K562 (cell line): ENCODE measurements at regions not wholly inside any gene's neighbourhood (a gene's known extent, or its start where the extent isn't known, plus 50 kb on each side); places are given as distances from the start of the nearest gene placed in this dataset.

Experiments used
- ATAC-seq: fragments of 200-7000 bp; cut with Tn5 transposase; 3 replicates; pipeline ENCODE4 v1.9.1; 2020; ENCODE audit warnings: moderate library complexity
- BruUV-seq: library from RNA; stranded (reverse); fragments of 400-500 nt; replicated peaks from 2 replicates; lab custom pipeline; 2021; lab: Mats Ljungman, UMichigan
- CTCF ChIA-PET: fragments of 300-600 bp; formaldehyde crosslinking; extraction: SDS; loops from one replicate; lab custom pipeline; 2021; ENCODE audit warnings: low intra/inter-chr PET ratio; lab: Yijun Ruan, JAX
- POLR2A ChIA-PET: fragments of 300-600, 350-650 bp; sonication (Branson Sonifier 250); formaldehyde crosslinking; extraction: SDS; loops from one replicate; lab custom pipeline; 2021; ENCODE audit warnings: antibody characterized with exemption, inconsistent platforms; lab: Yijun Ruan, JAX
- DNase-seq, 4 experiments: peaks; one replicate each; pipeline versions ENCODE4 v3.0.0 to v3.0.0-alpha.2; 2011 to 2018; ENCODE audit warnings: low spot score in 3 of 4, mixed read lengths in 3 of 4; ENCODE audit errors: extremely low read depth in 1 of 4
- FAIRE-seq: peaks from 2 replicates; lab custom pipeline; 2011; peaks lifted over from hg19 to GRCh38; lab: Jason Lieb, UNC
- H2AFZ ChIP-seq: 2 replicates; pipeline ENCODE4 v1.6.0; 2011; ENCODE audit warnings: low read depth, low read length, control low read depth, inconsistent platforms
- H3K27ac ChIP-seq: fragments of 200-600 bp; 3 replicates; pipeline ENCODE4 v1.8.0; 2011; ENCODE audit warnings: low read depth, mild to moderate bottlenecking, control low read depth, inconsistent platforms, low read length, moderate library complexity, mixed read lengths; ENCODE audit errors: extremely low read depth
- H3K27me3 ChIP-seq, 2 experiments: fragments of 300-600 bp in 1 of 2; 2 replicates in 1 of 2; 3 replicates in 1 of 2; pipeline versions ENCODE4 v1.6.0 to v1.8.0; 2011; ENCODE audit warnings: inconsistent platforms in 2 of 2, low read length in 2 of 2, mild to moderate bottlenecking in 1 of 2, mixed read lengths in 1 of 2, moderate library complexity in 1 of 2; ENCODE audit not compliant: control insufficient read depth in 2 of 2, insufficient read depth in 2 of 2
- H3K36me3 ChIP-seq: fragments of 300-600 bp; 3 replicates; pipeline ENCODE4 v1.8.0; 2011; ENCODE audit warnings: mild to moderate bottlenecking, low read length, inconsistent platforms; ENCODE audit not compliant: control insufficient read depth, insufficient read depth
- H3K4me1 ChIP-seq, 2 experiments: fragments of 200-600 bp in 1 of 2; replicated peaks in 1 of 2; 2 replicates in 1 of 2; 3 replicates in 1 of 2; pipeline versions ENCODE4 v1.5.1 to v1.8.0; 2011; ENCODE audit warnings: inconsistent platforms in 2 of 2, low read length in 2 of 2, mild to moderate bottlenecking in 1 of 2, mixed read lengths in 1 of 2, moderate library complexity in 1 of 2; ENCODE audit not compliant: control insufficient read depth in 2 of 2, insufficient read depth in 2 of 2
- H3K4me2 ChIP-seq: 2 replicates; pipeline ENCODE4 v1.6.1; 2011; ENCODE audit warnings: low read length, control low read depth, inconsistent platforms, mixed read lengths; ENCODE audit not compliant: insufficient read depth
- H3K4me3 ChIP-seq: fragments of 200-600 bp; sonication (generic), shearing (Covaris generic); 2 replicates; pipeline ENCODE4 v1.5.1; 2016; ENCODE audit warnings: control low read depth, inconsistent platforms
- H3K79me2 ChIP-seq: fragments of 200-600 bp; 3 replicates; pipeline ENCODE4 v1.8.0; 2011; ENCODE audit warnings: low read length, inconsistent platforms; ENCODE audit not compliant: control insufficient read depth, insufficient read depth
- H3K9ac ChIP-seq, 2 experiments: 2 replicates each; pipeline versions ENCODE4 v1.6.0 to v1.6.1; 2011; ENCODE audit warnings: low read depth in 2 of 2, low read length in 2 of 2, control low read depth in 1 of 2, inconsistent platforms in 1 of 2, mild to moderate bottlenecking in 1 of 2, mixed read lengths in 1 of 2; ENCODE audit not compliant: insufficient read depth in 1 of 2
- H3K9me1 ChIP-seq: one replicate; pipeline ENCODE4 v1.6.0; 2011; ENCODE audit warnings: inconsistent platforms, mild to moderate bottlenecking, low read length, moderate library complexity; ENCODE audit not compliant: control insufficient read depth, insufficient read depth
- H3K9me3 ChIP-seq: replicated peaks from 2 replicates; pipeline ENCODE4 v1.5.1; 2011; ENCODE audit warnings: low read depth, low read length, inconsistent platforms; ENCODE audit not compliant: control insufficient read depth, insufficient read depth
- H4K20me1 ChIP-seq: replicated peaks from 2 replicates; pipeline ENCODE4 v1.6.1; 2011; ENCODE audit warnings: low read length, inconsistent platforms, mixed read lengths; ENCODE audit not compliant: control insufficient read depth, insufficient read depth
- BCLAF1 ChIP-seq, 2 experiments: fragments of 450-650 bp in 1 of 2; IDR thresholded peaks; 2 replicates each; pipeline ENCODE4 v1.6.1; 2011 to 2017; ENCODE audit warnings: low read depth in 2 of 2, antibody characterized with exemption in 1 of 2, borderline replicate concordance in 1 of 2, low read length in 1 of 2, mild to moderate bottlenecking in 1 of 2, mixed read lengths in 1 of 2; ENCODE audit not compliant: control insufficient read depth in 1 of 2
- CBX2 ChIP-seq: fragments of 200-600 bp; sonication (generic); IDR thresholded peaks from one replicate; pipeline ENCODE4 v1.6.1; 2012; ENCODE audit warnings: mild to moderate bottlenecking, low read length, inconsistent platforms; ENCODE audit not compliant: insufficient read depth, poor library complexity, severe bottlenecking
- CHD1 ChIP-seq: fragments of 200-600 bp; sonication (generic); IDR thresholded peaks from one replicate; pipeline ENCODE4 v1.6.1; 2012; ENCODE audit warnings: mild to moderate bottlenecking, moderate library complexity, low read length, inconsistent platforms
- CTCF ChIP-seq, 3 experiments: IDR thresholded peaks in 2 of 3; conservative IDR thresholded peaks in 1 of 3; 2 replicates each; pipeline ENCODE4 v1.5.1; 2011 to 2012; ENCODE audit warnings: low read length in 3 of 3, mild to moderate bottlenecking in 3 of 3, control low read depth in 2 of 3, improper control_type of control experiment in 1 of 3, inconsistent platforms in 1 of 3, low read depth in 1 of 3, mixed read lengths in 1 of 3, moderate library complexity in 1 of 3; ENCODE audit not compliant: insufficient read depth in 2 of 3
- EP400 ChIP-seq: fragments of 450-650 bp; IDR thresholded peaks from 2 replicates; pipeline ENCODE4 v1.6.1; 2017; ENCODE audit warnings: antibody characterized with exemption, mild to moderate bottlenecking, moderate library complexity
- MAFK ChIP-seq: IDR thresholded peaks from 2 replicates; pipeline ENCODE4 v1.6.1; 2011; ENCODE audit warnings: low read length, improper control_type of control experiment
- NCOA1 ChIP-seq: fragments of 450-650 bp; IDR thresholded peaks from 2 replicates; pipeline ENCODE4 v1.6.1; 2016; ENCODE audit warnings: low read depth
- SP1 ChIP-seq: sonication (generic); formaldehyde crosslinking; IDR thresholded peaks from 2 replicates; pipeline ENCODE4 v1.8.1; 2022; ENCODE audit warnings: mild to moderate bottlenecking, missing genetic modification reagents
- SP2 ChIP-seq: IDR thresholded peaks from 2 replicates; pipeline ENCODE4 v1.6.1; 2011; ENCODE audit warnings: mild to moderate bottlenecking, low read depth, low read length, moderate library complexity; ENCODE audit not compliant: poor library complexity, severe bottlenecking; ENCODE audit errors: extremely low read depth
- TRIM25 ChIP-seq: fragments of 450-650 bp; IDR thresholded peaks from 2 replicates; pipeline ENCODE4 v1.7.0; 2016; ENCODE audit warnings: borderline replicate concordance
- ZNF41 ChIP-seq: fragments of 250-450 bp; sonication (Bioruptor Pico); conservative IDR thresholded peaks from 2 replicates; pipeline ENCODE4 v1.4.0; 2020; ENCODE audit warnings: mild to moderate bottlenecking
- ZNF696 ChIP-seq: fragments of 250-450 bp; sonication (Bioruptor Pico); conservative IDR thresholded peaks from 2 replicates; pipeline ENCODE4 v1.4.0; 2020; ENCODE audit warnings: mild to moderate bottlenecking, moderate library complexity
- WGBS: fragments of 100-300 bp; shearing (Covaris generic); methylation state at CpG from one replicate; pipeline ENCODE4 v1.1.6; 2016; ENCODE audit warnings: low coverage, mixed read lengths; ENCODE audit not compliant: insufficient coverage; ENCODE audit errors: missing lambda C conversion rate; 5-methylcytosine and 5-hydroxymethylcytosine counted together
- in situ Hi-C: fragments of 300-500 bp; cut with MboI; formaldehyde crosslinking; loops from 4 replicates; pipeline ENCODE4 v1.15.0; 2018; ENCODE audit warnings: inconsistent platforms, mixed read lengths
- intact Hi-C: fragments of 100-400 bp; cut with micrococcal nuclease; formaldehyde crosslinking; loops from 2 replicates; pipeline ENCODE4 v1.14.2; 2022

- TF ChIP-seq TRIM25 = no peak
- TF ChIP-seq ZNF696 (CRISPR knock-in tag) = no peak
- TF ChIP-seq BCLAF1 (IDR thresholded peaks at IDR 0.05; ENCODE audit: borderline replicate concordance in 1 of 2, control insufficient read depth in 1 of 2, low read depth in 2 of 2, low read length in 1 of 2) = no peak
Observed at GRCh38 chr5:53342236-53342635, 138.2 kb upstream of the FST start (continued).

DNA sequence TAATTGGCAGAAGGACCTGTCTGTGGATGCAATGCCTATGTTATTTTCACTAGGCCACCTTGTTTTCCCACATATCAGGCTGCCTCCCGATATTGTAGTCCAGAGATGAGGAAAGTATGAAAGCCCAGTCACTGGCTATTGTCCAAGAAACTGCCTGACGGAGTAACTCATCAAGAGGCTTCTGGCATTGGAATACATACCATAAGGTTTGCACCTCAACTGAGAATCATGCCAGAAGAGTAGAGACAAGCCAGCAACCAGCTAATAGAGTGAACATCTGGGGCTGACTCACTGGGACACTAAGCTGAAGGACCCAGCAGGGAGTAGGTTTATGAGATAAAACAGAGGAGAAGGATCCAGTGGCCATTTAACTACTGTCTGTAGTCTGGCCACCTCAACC, 137.2 kb upstream of the FST start:
- Histone ChIP-seq H2AFZ (no peak overlapping the region), H3K4me3 (no peak overlapping the region), H3K79me2 (no peaks in the 10 kb centered on the region), H3K9me3 (no peaks in the 10 kb centered on the region), H4K20me1 (no peaks in the 10 kb centered on the region), H3K9me1 (no peaks in the 10 kb centered on the region), H3K4me2 (no peak overlapping the region), H3K9ac (no peak overlapping the region), H3K4me1 (no peaks in the 10 kb centered on the region), H3K27me3 (no peaks in the 10 kb centered on the region), H3K36me3 (no peaks in the 10 kb centered on the region), H3K27ac (no peak overlapping the region)
- no TSS peak for BruUV-seq
- ATAC-seq (no peak), DNase-seq (no peak), FAIRE-seq (no peak)
- in situ Hi-C loops (loop anchor here (5.0 kb wide), 1 partner anchor 81 kb away; no protein-coding TSS in a partner anchor), intact Hi-C loops (no loop called here)
- ChIA-PET POLR2A (no interaction called here), CTCF (no interaction called here)
- WGBS = 0% methylated on average over 2 of the region's 2 CpGs
- TF ChIP-seq EP400 = no peak
- no peak for TF ChIP-seq NCOA1
- no peak for TF ChIP-seq MAFK
- TF ChIP-seq SP2 = no peak
- no peak for TF ChIP-seq CHD1
- TF ChIP-seq CBX2 = no peak
- no peak for TF ChIP-seq CTCF (IDR thresholded peaks at IDR 0.05 in 2 of 3, conservative IDR thresholded peaks at IDR 0.05 in 1 of 3; ENCODE audit: insufficient read depth in 2 of 3, low read depth in 1 of 3, low read length in 3 of 3)
- no peak for TF ChIP-seq SP1 (CRISPR knock-in tag)
- no peak for TF ChIP-seq ZNF41 (CRISPR knock-in tag)
